Neural cell (in vitro differentiated cells): ENCODE measurements at regions not wholly inside any gene's neighbourhood (a gene's known extent, or its start where the extent isn't known, plus 50 kb on each side); places are given as distances from the start of the nearest gene placed in this dataset.

Experiments
- H2AFZ ChIP-seq: fragments of 200-600, 300-800 bp; sonication (generic), shearing (Covaris generic); 2 replicates; pipeline ENCODE4 v1.6.0; 2014; ENCODE audit warnings: low read depth, mild to moderate bottlenecking, antibody characterized with exemption, low read length, moderate library complexity
- H3F3A ChIP-seq: fragments of 200-600 bp; shearing (Covaris generic); 2 replicates; pipeline ENCODE4 v1.6.1; 2016; ENCODE audit warnings: mild to moderate bottlenecking, moderate library complexity, mixed read lengths, antibody characterized with exemption, low read length; ENCODE audit not compliant: insufficient read depth, poor library complexity, severe bottlenecking
- H3K27ac ChIP-seq: fragments of 200-600, 300-800 bp; sonication (generic), shearing (Covaris generic); 2 replicates; pipeline ENCODE4 v1.5.1; 2014; ENCODE audit warnings: mild to moderate bottlenecking, low read length, moderate library complexity
- H3K27me3 ChIP-seq: fragments of 300-800, 200-600 bp; sonication (generic), shearing (Covaris generic); 2 replicates; pipeline ENCODE4 v1.6.0; 2014; ENCODE audit warnings: mild to moderate bottlenecking, low read depth, low read length, moderate library complexity; ENCODE audit not compliant: insufficient read depth
- H3K36me3 ChIP-seq: fragments of 300-800, 200-600 bp; sonication (generic), shearing (Covaris generic); 2 replicates; pipeline ENCODE4 v1.5.1; 2014; ENCODE audit warnings: mild to moderate bottlenecking, antibody characterized with exemption, low read length, moderate library complexity; ENCODE audit not compliant: insufficient read depth
- H3K4me2 ChIP-seq: fragments of 300-800, 200-600 bp; sonication (generic), shearing (Covaris generic); 2 replicates; pipeline ENCODE4 v1.6.0; 2014; ENCODE audit warnings: mild to moderate bottlenecking, low read length
- H3K4me3 ChIP-seq: fragments of 300-800, 200-600 bp; sonication (generic), shearing (Covaris generic); 2 replicates; pipeline ENCODE4 v1.5.1; 2014; ENCODE audit warnings: mild to moderate bottlenecking, low read length, moderate library complexity
- H3K79me2 ChIP-seq: fragments of 200-600 bp; shearing (Covaris generic); replicated peaks from 2 replicates; pipeline ENCODE4 v1.6.0; 2014; ENCODE audit warnings: mild to moderate bottlenecking, low read length, moderate library complexity; ENCODE audit not compliant: insufficient read depth
- H3K9ac ChIP-seq: fragments of 300-800, 200-600 bp; sonication (generic), shearing (Covaris generic); 2 replicates; pipeline ENCODE4 v1.6.1; 2016; ENCODE audit warnings: mild to moderate bottlenecking, low read length, mixed read lengths
- H3K9me2 ChIP-seq: fragments of 200-600 bp; shearing (Covaris generic); 2 replicates; pipeline ENCODE4 v1.6.1; 2016; ENCODE audit warnings: mild to moderate bottlenecking, low read length, mixed read lengths; ENCODE audit not compliant: insufficient read depth
- H3K9me3 ChIP-seq: fragments of 200-600, 300-800 bp; sonication (generic), shearing (Covaris generic); 2 replicates; pipeline ENCODE4 v1.6.1; 2016; ENCODE audit warnings: mild to moderate bottlenecking, mixed run types, low read length, moderate library complexity, mixed read lengths
- H4K20me1 ChIP-seq: fragments of 200-600 bp; shearing (Covaris generic); 2 replicates; pipeline ENCODE4 v1.6.1; 2016; ENCODE audit warnings: mild to moderate bottlenecking, mixed run types; ENCODE audit not compliant: insufficient read depth
- EP300 ChIP-seq: fragments of 450-650 bp; conservative IDR thresholded peaks from 2 replicates; pipeline ENCODE4 v1.6.1; 2014; ENCODE audit warnings: antibody characterized with exemption, mild to moderate bottlenecking, moderate library complexity; ENCODE audit not compliant: poor library complexity, severe bottlenecking
- EZH2 ChIP-seq: fragments of 200-600, 300-800 bp; shearing (Covaris generic), sonication (generic); IDR thresholded peaks from 2 replicates; pipeline ENCODE4 v1.6.1; 2014; ENCODE audit warnings: antibody characterized with exemption, low read length, borderline replicate concordance, mild to moderate bottlenecking; ENCODE audit not compliant: insufficient read depth, poor library complexity, severe bottlenecking
- MXI1 ChIP-seq: fragments of 450-650 bp; conservative IDR thresholded peaks from 2 replicates; pipeline ENCODE4 v1.6.1; 2014; ENCODE audit warnings: antibody characterized with exemption, mild to moderate bottlenecking; ENCODE audit not compliant: poor library complexity, severe bottlenecking
- POLR2AphosphoS5 ChIP-seq: IDR thresholded peaks from 2 replicates; pipeline ENCODE4 v1.6.1; 2012
- RAD21 ChIP-seq: fragments of 450-650 bp; conservative IDR thresholded peaks from 2 replicates; pipeline ENCODE4 v1.6.1; 2014; ENCODE audit warnings: antibody characterized with exemption, mild to moderate bottlenecking, moderate library complexity
- SMC3 ChIP-seq: fragments of 450-650 bp; conservative IDR thresholded peaks from 2 replicates; pipeline ENCODE4 v1.6.1; 2014; ENCODE audit warnings: antibody characterized with exemption, mild to moderate bottlenecking, moderate library complexity; ENCODE audit not compliant: poor library complexity
- TAF1 ChIP-seq: IDR thresholded peaks from 2 replicates; pipeline ENCODE4 v1.6.1; 2012; ENCODE audit warnings: low read depth
- TF ChIP-seq, protein P1 (sequence below): IDR thresholded peaks from 2 replicates; pipeline ENCODE4 v1.6.1; 2012; ENCODE audit warnings: borderline replicate concordance
- TF ChIP-seq, protein P2 (sequence below): fragments of 450-650 bp; IDR thresholded peaks from 2 replicates; pipeline ENCODE4 v1.5.1; 2014; ENCODE audit warnings: antibody characterized with exemption, mild to moderate bottlenecking, moderate library complexity; ENCODE audit not compliant: poor library complexity, severe bottlenecking

DNA sequence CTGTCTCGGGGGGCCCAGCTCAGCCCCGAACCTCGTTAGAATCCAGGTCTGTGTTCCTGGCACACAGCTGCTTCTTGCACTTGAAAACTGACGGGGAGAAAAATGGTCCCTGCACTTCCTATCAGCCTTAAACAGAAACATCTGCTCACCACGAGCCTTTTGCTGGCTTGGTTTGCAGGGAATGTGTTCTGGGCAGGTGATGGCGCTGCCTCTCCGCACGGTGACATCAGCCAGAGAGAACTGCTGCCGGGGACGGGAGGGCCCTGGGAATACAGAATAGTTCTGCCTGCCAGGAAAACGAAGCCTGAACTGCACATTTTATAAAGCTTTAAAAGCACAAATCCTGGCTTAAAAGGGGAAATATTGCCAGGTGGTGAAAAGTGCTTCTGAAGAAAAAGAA is 622.5 kb downstream of the TYW1 start:
- Histone ChIP-seq H4K20me1 (no peaks in the 10 kb centered on the region), H3K9me3 (no peaks in the 10 kb centered on the region), H3K4me3 (no peak overlapping the region), H2AFZ (no peak overlapping the region), H3K4me2 (no peak overlapping the region), H3K36me3 (no peaks in the 10 kb centered on the region), H3K9ac (no peak overlapping the region), H3K27me3 (peaks cover 3% of the 10 kb centered on the region), H3K9me2 (no peaks in the 10 kb centered on the region), H3K27ac (no peak overlapping the region), H3F3A (no peaks in the 10 kb centered on the region), H3K79me2 (no peaks in the 10 kb centered on the region)
- TF ChIP-seq POLR2AphosphoS5 (no peak), RAD21 (peak; percentile 76), EZH2 (no peak), MXI1 (no peak), EP300 (no peak), TAF1 (no peak), SMC3 (peak; percentile 71)
- TF ChIP-seq, protein P1, sequence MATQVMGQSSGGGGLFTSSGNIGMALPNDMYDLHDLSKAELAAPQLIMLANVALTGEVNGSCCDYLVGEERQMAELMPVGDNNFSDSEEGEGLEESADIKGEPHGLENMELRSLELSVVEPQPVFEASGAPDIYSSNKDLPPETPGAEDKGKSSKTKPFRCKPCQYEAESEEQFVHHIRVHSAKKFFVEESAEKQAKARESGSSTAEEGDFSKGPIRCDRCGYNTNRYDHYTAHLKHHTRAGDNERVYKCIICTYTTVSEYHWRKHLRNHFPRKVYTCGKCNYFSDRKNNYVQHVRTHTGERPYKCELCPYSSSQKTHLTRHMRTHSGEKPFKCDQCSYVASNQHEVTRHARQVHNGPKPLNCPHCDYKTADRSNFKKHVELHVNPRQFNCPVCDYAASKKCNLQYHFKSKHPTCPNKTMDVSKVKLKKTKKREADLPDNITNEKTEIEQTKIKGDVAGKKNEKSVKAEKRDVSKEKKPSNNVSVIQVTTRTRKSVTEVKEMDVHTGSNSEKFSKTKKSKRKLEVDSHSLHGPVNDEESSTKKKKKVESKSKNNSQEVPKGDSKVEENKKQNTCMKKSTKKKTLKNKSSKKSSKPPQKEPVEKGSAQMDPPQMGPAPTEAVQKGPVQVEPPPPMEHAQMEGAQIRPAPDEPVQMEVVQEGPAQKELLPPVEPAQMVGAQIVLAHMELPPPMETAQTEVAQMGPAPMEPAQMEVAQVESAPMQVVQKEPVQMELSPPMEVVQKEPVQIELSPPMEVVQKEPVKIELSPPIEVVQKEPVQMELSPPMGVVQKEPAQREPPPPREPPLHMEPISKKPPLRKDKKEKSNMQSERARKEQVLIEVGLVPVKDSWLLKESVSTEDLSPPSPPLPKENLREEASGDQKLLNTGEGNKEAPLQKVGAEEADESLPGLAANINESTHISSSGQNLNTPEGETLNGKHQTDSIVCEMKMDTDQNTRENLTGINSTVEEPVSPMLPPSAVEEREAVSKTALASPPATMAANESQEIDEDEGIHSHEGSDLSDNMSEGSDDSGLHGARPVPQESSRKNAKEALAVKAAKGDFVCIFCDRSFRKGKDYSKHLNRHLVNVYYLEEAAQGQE = no peak
- TF ChIP-seq, protein P2, sequence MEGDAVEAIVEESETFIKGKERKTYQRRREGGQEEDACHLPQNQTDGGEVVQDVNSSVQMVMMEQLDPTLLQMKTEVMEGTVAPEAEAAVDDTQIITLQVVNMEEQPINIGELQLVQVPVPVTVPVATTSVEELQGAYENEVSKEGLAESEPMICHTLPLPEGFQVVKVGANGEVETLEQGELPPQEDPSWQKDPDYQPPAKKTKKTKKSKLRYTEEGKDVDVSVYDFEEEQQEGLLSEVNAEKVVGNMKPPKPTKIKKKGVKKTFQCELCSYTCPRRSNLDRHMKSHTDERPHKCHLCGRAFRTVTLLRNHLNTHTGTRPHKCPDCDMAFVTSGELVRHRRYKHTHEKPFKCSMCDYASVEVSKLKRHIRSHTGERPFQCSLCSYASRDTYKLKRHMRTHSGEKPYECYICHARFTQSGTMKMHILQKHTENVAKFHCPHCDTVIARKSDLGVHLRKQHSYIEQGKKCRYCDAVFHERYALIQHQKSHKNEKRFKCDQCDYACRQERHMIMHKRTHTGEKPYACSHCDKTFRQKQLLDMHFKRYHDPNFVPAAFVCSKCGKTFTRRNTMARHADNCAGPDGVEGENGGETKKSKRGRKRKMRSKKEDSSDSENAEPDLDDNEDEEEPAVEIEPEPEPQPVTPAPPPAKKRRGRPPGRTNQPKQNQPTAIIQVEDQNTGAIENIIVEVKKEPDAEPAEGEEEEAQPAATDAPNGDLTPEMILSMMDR = peak; percentile 72

DNA sequence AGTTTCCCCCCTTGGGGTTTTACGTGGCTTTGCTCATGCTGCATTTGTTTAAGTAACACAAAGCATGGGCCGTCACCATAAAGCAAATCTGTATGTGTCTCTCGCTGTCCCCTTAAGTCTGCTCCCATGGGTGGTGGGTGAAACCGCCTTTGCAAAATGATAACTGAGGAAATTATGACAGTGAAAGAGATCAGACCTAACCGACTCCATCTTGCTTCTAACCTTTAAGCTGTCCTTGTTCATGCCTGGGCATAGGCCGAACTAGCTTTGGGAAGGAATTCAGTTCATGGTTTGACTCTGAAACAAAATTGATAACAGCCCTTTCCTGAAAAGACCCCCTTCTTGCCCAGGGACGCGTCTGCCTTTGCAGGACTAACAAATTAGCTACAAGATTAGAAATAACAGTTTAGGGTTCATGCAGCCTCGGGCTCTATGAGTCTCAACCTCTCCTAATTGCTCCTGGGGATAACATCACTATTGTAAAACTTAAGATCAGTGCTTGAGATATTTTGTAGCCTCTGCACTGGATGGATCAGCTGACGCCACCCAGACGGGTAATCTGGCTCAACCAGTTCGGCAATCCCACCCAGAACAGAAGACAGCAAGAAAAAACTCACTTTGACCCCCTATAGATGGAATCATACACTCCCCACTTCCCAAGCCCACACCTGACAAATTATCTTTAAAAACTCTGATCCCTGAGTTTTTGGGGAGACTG is 623.7 kb downstream of the TYW1 start:
- no peaks in the 10 kb centered on the region for H3K9me3 ChIP-seq
- H3F3A ChIP-seq = no peaks in the 10 kb centered on the region
- H3K27me3 ChIP-seq = peaks cover 3% of the 10 kb centered on the region
- H3K9ac ChIP-seq = no peak overlapping the region
- no peaks in the 10 kb centered on the region for H3K79me2 ChIP-seq
- no peaks in the 10 kb centered on the region for H4K20me1 ChIP-seq
- H2AFZ ChIP-seq = no peak overlapping the region
- H3K27ac ChIP-seq = no peak overlapping the region
- H3K4me3 ChIP-seq = no peak overlapping the region
- TF ChIP-seq MXI1 (no peak), SMC3 (no peak), EP300 (no peak), RAD21 (no peak), TAF1 (no peak), EZH2 (no peak)
- TF ChIP-seq, protein P2 = no peak
- TF ChIP-seq, protein P1 = no peak
- no peaks in the 10 kb centered on the region for H3K36me3 ChIP-seq
- no peak overlapping the region for H3K4me2 ChIP-seq
- H3K9me2 ChIP-seq = no peaks in the 10 kb centered on the region
